ENCODE measurements at regions not wholly inside any gene's neighbourhood (a gene's known extent, or its start where the extent isn't known, plus 50 kb on each side); places are given as distances from the start of the nearest gene placed in this dataset.

- TF ChIP-seq, protein P1, sequence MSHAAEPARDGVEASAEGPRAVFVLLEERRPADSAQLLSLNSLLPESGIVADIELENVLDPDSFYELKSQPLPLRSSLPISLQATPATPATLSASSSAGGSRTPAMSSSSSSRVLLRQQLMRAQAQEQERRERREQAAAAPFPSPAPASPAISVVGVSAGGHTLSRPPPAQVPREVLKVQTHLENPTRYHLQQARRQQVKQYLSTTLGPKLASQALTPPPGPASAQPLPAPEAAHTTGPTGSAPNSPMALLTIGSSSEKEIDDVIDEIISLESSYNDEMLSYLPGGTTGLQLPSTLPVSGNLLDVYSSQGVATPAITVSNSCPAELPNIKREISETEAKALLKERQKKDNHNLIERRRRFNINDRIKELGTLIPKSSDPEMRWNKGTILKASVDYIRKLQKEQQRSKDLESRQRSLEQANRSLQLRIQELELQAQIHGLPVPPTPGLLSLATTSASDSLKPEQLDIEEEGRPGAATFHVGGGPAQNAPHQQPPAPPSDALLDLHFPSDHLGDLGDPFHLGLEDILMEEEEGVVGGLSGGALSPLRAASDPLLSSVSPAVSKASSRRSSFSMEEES (CRISPR knock-in tag; IDR thresholded peaks at IDR 0.05), result no peak
- no peak for TF ChIP-seq ZFYVE20 (CRISPR knock-in tag; IDR thresholded peaks at IDR 0.05; ENCODE audit: borderline replicate concordance, low read depth)
- no peak for TF ChIP-seq ZNF44 (CRISPR knock-in tag; IDR thresholded peaks at IDR 0.05)
These were observed 220.9 kb upstream of the PPP2R2D start (continued) for GRCh38 chr10:131679926-131680325.

- no peak overlapping the region for H2AFZ ChIP-seq (ENCODE audit: low read length)
- no peaks in the 10 kb centered on the region for H3K79me2 ChIP-seq (ENCODE audit: insufficient read depth, low read length)
- H3K9me3 ChIP-seq (ENCODE audit: low read length), result no peaks in the 10 kb centered on the region
- 13% methylated on average over 3 of the region's 7 CpGs for WGBS (ENCODE audit: low lambda C conversion rate)
- no peaks in the 10 kb centered on the region for H3K36me3 ChIP-seq (replicated peaks in 1 of 2; ENCODE audit: control insufficient read depth in 1 of 2, insufficient read depth in 2 of 2, low read length in 2 of 2)
- no peak overlapping the region for H3K4me3 ChIP-seq (replicated peaks in 1 of 3; ENCODE audit: insufficient read depth in 1 of 3, low read depth in 2 of 3, low read length in 3 of 3)
- ATAC-seq (no peak), FAIRE-seq (no peak), DNase-seq (ENCODE audit: low spot score) (no peak)
- TF ChIP-seq CCAR2 (optimal IDR thresholded peaks at IDR 0.05; ENCODE audit: low read depth, low read length) (no peak), TARDBP (CRISPR knock-in tag; IDR thresholded peaks at IDR 0.05) (no peak)
- H3K27me3 ChIP-seq (ENCODE audit: control insufficient read depth in 1 of 2, insufficient read depth in 2 of 2, low read length in 2 of 2), result peaks cover 0 to 10% of the 10 kb centered on the region in 2 experiments; a peak in 1 of 5 replicates
- ChIA-PET POLR2A (no interaction called here), CTCF (ENCODE audit: low intra/inter-chr PET ratio, low total read pairs) (no interaction called here)
- intact Hi-C loops (cut with micrococcal nuclease; ENCODE audit: unreplicated experiment) (no loop called here), in situ Hi-C loops (cut with HindIII; ENCODE audit: extremely low pct_ligation_motif_present, low pct_unique_long_range_greater_than_20kb) (no loop called here)
- no TSS peak for BruUV-seq (replicated peaks)
- no peak overlapping the region for H3K4me2 ChIP-seq (ENCODE audit: low read depth, low read length)
- H3K9ac ChIP-seq (ENCODE audit: insufficient read depth, low read depth, low read length), result no peak overlapping the region
- 0 out of 2 replicates have a peak, but pooled peaks cover 2% of the 10 kb centered on the region for H4K20me1 ChIP-seq (ENCODE audit: insufficient read depth, low read length)
- H3K4me1 ChIP-seq (ENCODE audit: insufficient read depth, low read length), result no peaks in the 10 kb centered on the region
- H3K27ac ChIP-seq (ENCODE audit: extremely low read length, insufficient read depth, low read length), result no peak overlapping the region
These were observed 219.7 kb upstream of the PPP2R2D start for GRCh38 chr10:131681122-131681521.

GRCh38 chr10:131681656-131682055, 219.2 kb upstream of the PPP2R2D start:
- POLR2A ChIA-PET, result no interaction called here
- H3K36me3 ChIP-seq (replicated peaks in 1 of 2; ENCODE audit: control insufficient read depth in 1 of 2, insufficient read depth in 2 of 2, low read length in 2 of 2), result no peaks in the 10 kb centered on the region
- TF ChIP-seq PPARG (CRISPR knock-in tag; conservative IDR thresholded peaks at IDR 0.05) (no peak), HOMEZ (CRISPR knock-in tag; IDR thresholded peaks at IDR 0.05; ENCODE audit: low read depth) (no peak), ZNF564 (CRISPR knock-in tag; IDR thresholded peaks at IDR 0.05) (no peak)
- H2AFZ ChIP-seq (ENCODE audit: low read length), result no peak overlapping the region
- no peak overlapping the region for H3K27ac ChIP-seq (ENCODE audit: extremely low read length, insufficient read depth, low read length)
- H3K4me2 ChIP-seq (ENCODE audit: low read depth, low read length), result no peak overlapping the region
- intact Hi-C loops (cut with micrococcal nuclease; ENCODE audit: unreplicated experiment) (no loop called here), in situ Hi-C loops (cut with HindIII; ENCODE audit: extremely low pct_ligation_motif_present, low pct_unique_long_range_greater_than_20kb) (no loop called here)
- H3K4me1 ChIP-seq (ENCODE audit: insufficient read depth, low read length), result no peaks in the 10 kb centered on the region
- CTCF ChIA-PET (ENCODE audit: low intra/inter-chr PET ratio, low total read pairs), result no interaction called here
- DNase-seq (ENCODE audit: low spot score) (no peak), FAIRE-seq (no peak), ATAC-seq (no peak)
- WGBS (ENCODE audit: low lambda C conversion rate), result 49% methylated on average over 8 of the region's 12 CpGs
- no peaks in the 10 kb centered on the region for H3K9me3 ChIP-seq (ENCODE audit: low read length)
- H3K27me3 ChIP-seq (ENCODE audit: control insufficient read depth in 1 of 2, insufficient read depth in 2 of 2, low read length in 2 of 2), result peaks cover 0 to 7% of the 10 kb centered on the region in 2 experiments; a peak in 1 of 5 replicates
- H3K4me3 ChIP-seq (replicated peaks in 1 of 3; ENCODE audit: insufficient read depth in 1 of 3, low read depth in 2 of 3, low read length in 3 of 3), result no peak overlapping the region
- H4K20me1 ChIP-seq (ENCODE audit: insufficient read depth, low read length), result 0 out of 2 replicates have a peak, but pooled peaks cover 2% of the 10 kb centered on the region
- BruUV-seq (replicated peaks), result no TSS peak
- H3K79me2 ChIP-seq (ENCODE audit: insufficient read depth, low read length), result no peaks in the 10 kb centered on the region
- no peak overlapping the region for H3K9ac ChIP-seq (ENCODE audit: insufficient read depth, low read depth, low read length)
